Neural progenitor cell (in vitro differentiated cells): ENCODE measurements at regions not wholly inside any gene's neighbourhood (a gene's known extent, or its start where the extent isn't known, plus 50 kb on each side); places are given as distances from the start of the nearest gene placed in this dataset.

Source experiments
- DNase-seq: peaks from one replicate; pipeline ENCODE4 v3.0.0-alpha.2; 2016; ENCODE audit warnings: low spot score
- H2AFZ ChIP-seq: fragments of 200-600 bp; sonication (generic); replicated peaks from 2 replicates; pipeline ENCODE4 v1.6.1; 2016; ENCODE audit warnings: antibody characterized with exemption
- H3F3A ChIP-seq: fragments of 200-600 bp; sonication (generic); 2 replicates; pipeline ENCODE4 v1.6.1; 2016; ENCODE audit warnings: antibody characterized with exemption, low read depth
- H3K27ac ChIP-seq: fragments of 200-600 bp; sonication (generic); 2 replicates; pipeline ENCODE4 v1.5.1; 2016; ENCODE audit warnings: mild to moderate bottlenecking
- H3K27me3 ChIP-seq: fragments of 200-600 bp; sonication (generic); 2 replicates; pipeline ENCODE4 v1.6.1; 2016; ENCODE audit warnings: mild to moderate bottlenecking, moderate library complexity
- H3K36me3 ChIP-seq: fragments of 200-600 bp; sonication (generic); 2 replicates; pipeline ENCODE4 v1.5.1; 2016
- H3K4me1 ChIP-seq: fragments of 200-600 bp; sonication (generic); 2 replicates; pipeline ENCODE4 v1.6.1; 2016; ENCODE audit warnings: mixed run types
- H3K4me2 ChIP-seq: fragments of 200-600 bp; sonication (generic); 2 replicates; pipeline ENCODE4 v1.6.1; 2016
- H3K4me3 ChIP-seq: fragments of 200-600 bp; sonication (generic); 2 replicates; pipeline ENCODE4 v1.5.1; 2016
- H3K79me2 ChIP-seq: fragments of 200-600 bp; sonication (generic); 2 replicates; pipeline ENCODE4 v1.6.1; 2016; ENCODE audit warnings: low read depth
- H3K9ac ChIP-seq: fragments of 200-600 bp; sonication (generic); 2 replicates; pipeline ENCODE4 v1.6.1; 2016
- H3K9me3 ChIP-seq: fragments of 200-600 bp; sonication (generic); 2 replicates; pipeline ENCODE4 v1.5.1; 2016; ENCODE audit warnings: low read depth
- H4K20me1 ChIP-seq: fragments of 200-600 bp; sonication (generic); 2 replicates; pipeline ENCODE4 v1.6.1; 2016; ENCODE audit warnings: low read depth
- H3K27ac Mint-ChIP-seq: 3 replicates; pipeline ENCODE4 v1.8.0; 2021; ENCODE audit warnings: mixed read lengths
- H3K27me3 Mint-ChIP-seq: 2 replicates; pipeline ENCODE4 v1.8.0; 2022; ENCODE audit warnings: low read depth, mild to moderate bottlenecking, inconsistent platforms, moderate library complexity, mixed read lengths; ENCODE audit not compliant: insufficient read depth
- H3K36me3 Mint-ChIP-seq: 3 replicates; pipeline ENCODE4 v1.8.0; 2021; ENCODE audit warnings: mixed read lengths
- H3K4me1 Mint-ChIP-seq: 3 replicates; pipeline ENCODE4 v1.8.0; 2021; ENCODE audit warnings: mixed read lengths
- H3K4me3 Mint-ChIP-seq: 3 replicates; pipeline ENCODE4 v1.8.0; 2021; ENCODE audit warnings: mild to moderate bottlenecking, moderate library complexity, mixed read lengths
- H3K9me3 Mint-ChIP-seq: 3 replicates; pipeline ENCODE4 v1.8.0; 2020; ENCODE audit warnings: mixed read lengths
- EZH2 ChIP-seq: fragments of 200-600 bp; sonication (generic); IDR thresholded peaks from 2 replicates; pipeline ENCODE4 v1.6.1; 2017; ENCODE audit warnings: antibody characterized with exemption, mild to moderate bottlenecking, moderate library complexity
- EZH2phosphoT487 ChIP-seq: fragments of 200-600 bp; sonication (generic); IDR thresholded peaks from 2 replicates; pipeline ENCODE4 v1.6.1; 2017; ENCODE audit warnings: antibody characterized with exemption
- TF ChIP-seq, protein P1 (sequence below): fragments of 200-600 bp; sonication (generic); IDR thresholded peaks from 2 replicates; pipeline ENCODE4 v1.5.1; 2017; ENCODE audit warnings: antibody characterized with exemption, mild to moderate bottlenecking

DNA sequence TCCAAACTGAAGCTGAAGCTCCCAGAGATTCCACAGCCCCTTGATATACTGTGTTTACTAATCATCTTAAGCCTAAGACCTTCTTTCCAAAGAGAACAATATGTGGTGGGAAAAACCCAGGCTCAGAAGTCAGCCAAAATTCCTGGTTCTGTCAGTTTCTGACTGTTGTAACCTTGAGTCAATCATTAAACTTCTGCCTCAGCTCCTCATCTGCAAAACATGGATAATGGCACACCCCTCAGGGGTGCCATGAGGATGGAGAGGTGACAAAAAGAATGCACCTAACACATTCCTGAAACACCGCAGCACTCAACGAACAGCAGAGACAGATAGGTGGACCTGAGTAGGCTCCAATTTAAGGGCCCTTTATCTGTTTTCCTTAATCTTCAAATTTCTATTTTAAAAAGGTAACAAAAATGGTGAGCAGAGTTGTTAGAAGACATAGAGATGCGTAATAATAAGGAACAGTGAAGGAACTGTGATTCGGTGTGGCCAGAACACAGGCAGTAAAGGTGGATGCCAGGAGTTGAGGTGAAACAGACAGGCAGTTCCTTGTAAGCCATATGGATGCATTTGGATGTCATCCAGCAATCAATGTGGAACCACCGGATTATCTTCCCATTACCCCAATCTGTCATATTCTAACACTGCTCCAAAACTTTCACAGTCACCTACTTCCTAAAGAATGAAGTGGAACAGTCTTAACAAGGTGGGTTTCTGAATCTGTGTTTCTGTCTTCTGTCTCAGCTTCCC, 56.6 kb upstream of the DOCK9 start:
- Mint-ChIP-seq H3K27ac (no peak overlapping the region), H3K27me3 (no peaks in the 10 kb centered on the region)
- H3K9ac ChIP-seq, result no peak overlapping the region

DNA sequence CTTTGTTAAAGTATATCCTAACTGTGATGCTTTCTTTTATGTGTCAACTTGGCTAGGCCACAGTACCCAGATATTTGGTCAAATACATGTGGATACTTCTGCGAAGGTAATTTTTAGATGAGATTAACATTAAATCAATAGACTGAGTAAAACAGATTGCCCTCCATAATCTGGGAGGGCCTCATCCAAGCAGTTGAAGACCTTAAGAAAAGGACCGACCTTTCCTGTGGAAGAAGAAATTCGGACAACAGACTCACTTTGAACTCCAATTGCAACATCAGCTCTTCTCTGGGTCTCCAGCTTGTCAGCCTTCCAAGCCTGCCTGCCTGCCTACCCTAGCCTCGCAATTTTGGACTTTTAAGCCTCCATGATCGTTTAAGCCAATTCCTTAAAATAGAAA, 57.9 kb upstream of the DOCK9 start:
- no peaks in the 10 kb centered on the region for H3K9me3 Mint-ChIP-seq
- H3K4me1 Mint-ChIP-seq, result no peaks in the 10 kb centered on the region
- H3K9ac ChIP-seq, result no peak overlapping the region
- no peak overlapping the region for H3K4me3 ChIP-seq
- H3K36me3 ChIP-seq, result no peaks in the 10 kb centered on the region
- H3K27me3 Mint-ChIP-seq, result no peaks in the 10 kb centered on the region
- no peak overlapping the region for H3K27ac ChIP-seq
- no peak overlapping the region for H3K4me2 ChIP-seq
- no peaks in the 10 kb centered on the region for H4K20me1 ChIP-seq
- H3K27ac Mint-ChIP-seq, result no peak overlapping the region
- no peaks in the 10 kb centered on the region for H3K9me3 ChIP-seq
- H3K36me3 Mint-ChIP-seq, result no peaks in the 10 kb centered on the region
- no peak for DNase-seq
- no peaks in the 10 kb centered on the region for H3F3A ChIP-seq
- TF ChIP-seq EZH2, result no peak
- no peak for TF ChIP-seq EZH2phosphoT487
- H3K27me3 ChIP-seq, result no peaks in the 10 kb centered on the region
- H2AFZ ChIP-seq, result no peak overlapping the region
- no peak overlapping the region for H3K4me3 Mint-ChIP-seq
- no peaks in the 10 kb centered on the region for H3K79me2 ChIP-seq
- no peaks in the 10 kb centered on the region for H3K4me1 ChIP-seq

More for the DNA sequence above, 56.6 kb upstream of the DOCK9 start:
- Mint-ChIP-seq H3K4me3 (no peak overlapping the region), H3K4me1 (no peaks in the 10 kb centered on the region), H3K36me3 (no peaks in the 10 kb centered on the region), H3K9me3 (no peaks in the 10 kb centered on the region)
- H3K4me2 ChIP-seq, result no peak overlapping the region
- H3K27me3 ChIP-seq, result no peaks in the 10 kb centered on the region
- H3K79me2 ChIP-seq, result no peaks in the 10 kb centered on the region
- DNase-seq, result no peak
- no peaks in the 10 kb centered on the region for H3K4me1 ChIP-seq
- no peaks in the 10 kb centered on the region for H4K20me1 ChIP-seq
- TF ChIP-seq EZH2, result no peak
- TF ChIP-seq, protein P1, sequence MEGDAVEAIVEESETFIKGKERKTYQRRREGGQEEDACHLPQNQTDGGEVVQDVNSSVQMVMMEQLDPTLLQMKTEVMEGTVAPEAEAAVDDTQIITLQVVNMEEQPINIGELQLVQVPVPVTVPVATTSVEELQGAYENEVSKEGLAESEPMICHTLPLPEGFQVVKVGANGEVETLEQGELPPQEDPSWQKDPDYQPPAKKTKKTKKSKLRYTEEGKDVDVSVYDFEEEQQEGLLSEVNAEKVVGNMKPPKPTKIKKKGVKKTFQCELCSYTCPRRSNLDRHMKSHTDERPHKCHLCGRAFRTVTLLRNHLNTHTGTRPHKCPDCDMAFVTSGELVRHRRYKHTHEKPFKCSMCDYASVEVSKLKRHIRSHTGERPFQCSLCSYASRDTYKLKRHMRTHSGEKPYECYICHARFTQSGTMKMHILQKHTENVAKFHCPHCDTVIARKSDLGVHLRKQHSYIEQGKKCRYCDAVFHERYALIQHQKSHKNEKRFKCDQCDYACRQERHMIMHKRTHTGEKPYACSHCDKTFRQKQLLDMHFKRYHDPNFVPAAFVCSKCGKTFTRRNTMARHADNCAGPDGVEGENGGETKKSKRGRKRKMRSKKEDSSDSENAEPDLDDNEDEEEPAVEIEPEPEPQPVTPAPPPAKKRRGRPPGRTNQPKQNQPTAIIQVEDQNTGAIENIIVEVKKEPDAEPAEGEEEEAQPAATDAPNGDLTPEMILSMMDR, result no peak
- no peak for TF ChIP-seq EZH2phosphoT487
- H2AFZ ChIP-seq, result no peak overlapping the region
- no peak overlapping the region for H3K4me3 ChIP-seq
- H3K27ac ChIP-seq, result no peak overlapping the region
- no peaks in the 10 kb centered on the region for H3F3A ChIP-seq
- H3K36me3 ChIP-seq, result no peaks in the 10 kb centered on the region
- no peaks in the 10 kb centered on the region for H3K9me3 ChIP-seq

DNA sequence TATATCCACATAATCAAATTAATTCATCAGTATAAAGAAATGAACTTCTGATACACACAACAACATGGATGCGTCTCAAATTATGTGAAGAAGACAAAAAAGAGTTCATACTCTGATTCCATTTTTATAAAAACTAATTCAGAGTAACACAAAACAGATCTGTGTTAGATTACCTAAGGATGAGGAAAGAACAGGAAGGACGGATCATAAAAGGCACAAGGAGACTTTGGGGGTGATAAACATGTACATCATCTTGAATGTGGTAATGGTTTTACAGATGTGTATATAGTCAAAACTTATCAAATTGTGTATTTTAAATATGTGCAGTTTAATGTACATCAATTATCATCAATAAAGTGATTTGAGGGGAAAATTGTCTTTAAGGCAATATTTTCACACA, 59.9 kb upstream of the DOCK9 start:
- Histone ChIP-seq H3K9ac (no peak overlapping the region), H3K9me3 (no peaks in the 10 kb centered on the region), H3K27ac (no peak overlapping the region), H4K20me1 (no peaks in the 10 kb centered on the region), H3K79me2 (no peaks in the 10 kb centered on the region), H3K4me1 (no peaks in the 10 kb centered on the region), H2AFZ (no peak overlapping the region), H3K4me3 (no peak overlapping the region), H3K4me2 (no peak overlapping the region), H3K36me3 (no peaks in the 10 kb centered on the region), H3K27me3 (no peaks in the 10 kb centered on the region), H3F3A (no peaks in the 10 kb centered on the region)
- H3K27ac Mint-ChIP-seq, result no peak overlapping the region
- no peaks in the 10 kb centered on the region for H3K27me3 Mint-ChIP-seq
- H3K36me3 Mint-ChIP-seq, result no peaks in the 10 kb centered on the region
- no peaks in the 10 kb centered on the region for H3K4me1 Mint-ChIP-seq
- H3K4me3 Mint-ChIP-seq, result no peak overlapping the region
- no peaks in the 10 kb centered on the region for H3K9me3 Mint-ChIP-seq
- no peak for DNase-seq
- TF ChIP-seq, protein P1, result no peak
- no peak for TF ChIP-seq EZH2

DNA sequence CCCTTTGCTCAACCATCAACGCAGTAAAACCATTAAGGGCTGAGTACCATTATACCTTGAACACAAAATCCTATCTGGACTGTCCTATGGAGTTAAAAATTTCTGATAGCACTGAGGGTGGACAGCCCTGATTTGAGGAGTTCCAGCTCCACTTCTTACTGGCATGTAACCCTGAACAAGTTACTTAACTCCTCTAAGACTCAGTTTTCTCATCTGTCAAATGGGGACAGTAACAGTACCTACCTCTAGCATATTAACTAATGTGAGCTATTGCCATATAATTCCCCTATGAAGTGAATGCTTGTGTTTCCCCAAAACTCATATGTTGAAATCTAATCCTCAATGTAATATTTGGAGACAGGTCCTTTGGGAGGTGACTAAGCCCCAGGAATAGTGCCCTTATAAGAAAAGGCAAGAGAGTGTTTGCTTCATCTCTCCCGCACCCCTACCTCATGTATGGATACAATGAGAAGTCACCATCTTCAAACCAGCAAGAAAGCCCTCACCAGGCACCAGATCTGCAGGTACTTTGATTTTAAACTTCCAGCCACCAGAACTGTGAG, 61.9 kb upstream of the DOCK9 start:
- Mint-ChIP-seq H3K4me1 (no peaks in the 10 kb centered on the region), H3K9me3 (no peaks in the 10 kb centered on the region), H3K27ac (no peak overlapping the region), H3K36me3 (no peaks in the 10 kb centered on the region), H3K4me3 (no peak overlapping the region), H3K27me3 (no peaks in the 10 kb centered on the region)
- DNase-seq, result no peak
- no peak overlapping the region for H3K4me3 ChIP-seq
- no peak overlapping the region for H3K9ac ChIP-seq
- H3F3A ChIP-seq, result no peaks in the 10 kb centered on the region
- no peaks in the 10 kb centered on the region for H3K4me1 ChIP-seq
- no peaks in the 10 kb centered on the region for H3K79me2 ChIP-seq
- H3K36me3 ChIP-seq, result no peaks in the 10 kb centered on the region
- H2AFZ ChIP-seq, result no peak overlapping the region
- H3K27ac ChIP-seq, result no peak overlapping the region
- TF ChIP-seq, protein P1, result no peak
- TF ChIP-seq EZH2phosphoT487 (no peak), EZH2 (no peak)
- no peaks in the 10 kb centered on the region for H4K20me1 ChIP-seq
- H3K4me2 ChIP-seq, result no peak overlapping the region
- no peaks in the 10 kb centered on the region for H3K27me3 ChIP-seq
- H3K9me3 ChIP-seq, result no peaks in the 10 kb centered on the region
